GM04504 (cell line): ENCODE measurements at regions not wholly inside any gene's neighbourhood (a gene's known extent, or its start where the extent isn't known, plus 50 kb on each side); places are given as distances from the start of the nearest gene placed in this dataset.
"Not testable (repeated sequence)": the region's sequence is repeated elsewhere in the genome, so short reads cannot be mapped to it uniquely, and the experiment has no call there.

Experiments
- DNase-seq: peaks from one replicate; pipeline ENCODE4 v3.0.0-alpha.2; 2012; ENCODE audit warnings: low read depth

DNA sequence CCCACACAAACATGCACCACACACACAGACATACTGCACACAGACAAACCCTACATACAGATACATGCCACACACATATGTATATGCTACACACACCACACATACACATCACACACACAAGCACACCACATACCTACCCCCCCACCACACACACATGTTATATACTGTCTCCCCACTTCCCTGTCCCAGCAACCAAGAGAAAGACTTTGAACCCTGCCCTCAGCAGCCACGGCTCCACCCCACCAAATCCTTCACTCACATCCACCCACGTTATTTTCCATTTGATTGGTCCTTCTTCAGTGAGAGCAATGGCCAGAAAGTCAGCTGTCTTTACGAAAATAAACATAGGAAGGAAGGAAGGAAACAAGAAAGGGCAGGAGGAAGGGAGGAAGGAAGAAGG, 479.8 kb downstream of the DIRAS2 start:
- DNase-seq = no peak

GRCh38 chr9:90165281-90165680, 477.3 kb downstream of the DIRAS2 start:
- DNase-seq = no peak

DNA sequence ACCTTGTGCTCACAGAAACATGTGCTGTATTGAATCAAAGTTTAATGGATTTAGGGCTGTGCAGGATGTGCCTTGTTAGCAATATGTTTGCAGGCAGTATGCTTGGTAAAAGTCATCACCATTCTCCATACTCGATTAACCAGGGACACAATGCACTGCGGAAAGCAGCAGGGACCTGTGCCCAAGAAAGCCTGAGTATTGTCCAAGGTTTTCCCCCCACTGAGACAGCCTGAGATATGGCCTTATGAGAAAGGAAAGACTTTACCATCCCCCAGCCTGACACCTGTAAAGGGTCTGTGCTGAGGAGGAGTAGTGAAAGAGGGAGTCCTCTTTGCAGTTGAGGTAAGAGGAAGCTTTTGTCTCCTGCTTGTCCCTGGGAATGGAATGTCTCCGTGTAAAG, 476.2 kb downstream of the DIRAS2 start:
- DNase-seq = not testable (repeated sequence)

- no peak for DNase-seq
Measured at GRCh38 chr9:90167914-90168313, 474.7 kb downstream of the DIRAS2 start.

DNA sequence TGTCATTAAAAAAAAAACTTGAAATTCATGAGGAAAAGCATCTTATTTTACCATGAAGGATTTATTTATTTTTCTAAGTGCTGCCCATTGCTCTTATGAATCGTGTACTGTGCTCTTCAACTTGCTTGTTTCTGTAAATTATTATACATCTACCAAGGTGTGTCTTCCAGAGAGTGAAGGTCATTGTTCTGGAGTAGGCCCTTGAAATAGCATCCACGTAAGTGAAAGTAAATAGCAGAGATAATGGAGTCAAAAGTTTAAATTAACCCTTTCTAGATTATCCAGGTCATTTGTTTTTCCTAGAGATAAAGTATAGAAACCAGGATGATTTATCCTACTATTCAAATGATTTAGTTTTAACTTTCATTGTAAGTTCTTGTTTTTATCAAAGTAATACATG, 473.1 kb downstream of the DIRAS2 start:
- DNase-seq = no peak

- not testable (repeated sequence) for DNase-seq
Measured at GRCh38 chr9:90173935-90174334, 468.7 kb downstream of the DIRAS2 start.

GRCh38 chr9:90174346-90174745, 468.3 kb downstream of the DIRAS2 start:
- DNase-seq = not testable (repeated sequence)

GRCh38 chr9:90175257-90175656, 467.4 kb downstream of the DIRAS2 start:
- DNase-seq = no peak

DNA sequence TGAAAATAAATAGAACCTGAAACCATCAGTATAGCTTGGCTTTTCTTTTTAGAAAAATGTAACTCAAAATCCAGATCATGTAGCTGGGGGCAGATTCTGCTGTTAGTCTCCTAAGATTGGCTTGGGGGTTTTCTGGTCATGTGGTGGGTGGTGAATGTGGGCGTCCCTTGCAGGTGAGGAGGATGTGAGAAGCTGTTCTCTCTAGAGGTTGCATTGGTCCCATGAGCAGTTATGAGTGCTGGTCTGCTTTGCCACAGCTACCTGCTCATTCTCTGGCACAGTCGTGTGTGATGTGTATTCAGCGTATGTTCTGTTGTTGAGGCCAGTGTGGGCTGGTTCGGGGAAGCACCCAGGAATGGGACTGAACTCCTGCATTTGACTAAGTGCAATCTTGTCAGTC, 466.8 kb downstream of the DIRAS2 start:
- no peak for DNase-seq

GRCh38 chr9:90176901-90177300, 465.7 kb downstream of the DIRAS2 start:
- DNase-seq = no peak

GRCh38 chr9:90180381-90180780, 462.2 kb downstream of the DIRAS2 start:
- DNase-seq = no peak

DNA sequence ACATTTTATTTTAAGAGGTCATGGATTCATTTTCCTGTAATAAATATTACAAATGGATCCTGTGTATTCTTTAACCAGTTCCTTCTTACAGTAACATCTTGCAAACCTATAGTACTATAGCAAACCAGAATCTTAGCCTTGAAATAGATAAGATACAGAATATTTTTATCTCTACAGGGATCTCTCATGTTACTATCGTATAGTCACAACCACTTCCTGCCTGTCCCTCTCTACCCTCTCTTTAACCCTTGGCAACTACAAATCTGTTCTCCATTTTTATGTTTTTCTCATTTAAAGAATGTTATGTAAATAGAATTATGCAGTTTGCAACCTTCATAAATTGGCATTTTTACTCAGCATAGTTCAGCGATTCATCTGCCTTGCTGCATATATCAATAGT, 454.0 kb downstream of the DIRAS2 start:
- DNase-seq = no peak

GRCh38 chr9:90189306-90189705, 453.3 kb downstream of the DIRAS2 start:
- no peak for DNase-seq

GRCh38 chr9:90192465-90192864, 450.2 kb downstream of the DIRAS2 start:
- DNase-seq = not testable (repeated sequence)

DNA sequence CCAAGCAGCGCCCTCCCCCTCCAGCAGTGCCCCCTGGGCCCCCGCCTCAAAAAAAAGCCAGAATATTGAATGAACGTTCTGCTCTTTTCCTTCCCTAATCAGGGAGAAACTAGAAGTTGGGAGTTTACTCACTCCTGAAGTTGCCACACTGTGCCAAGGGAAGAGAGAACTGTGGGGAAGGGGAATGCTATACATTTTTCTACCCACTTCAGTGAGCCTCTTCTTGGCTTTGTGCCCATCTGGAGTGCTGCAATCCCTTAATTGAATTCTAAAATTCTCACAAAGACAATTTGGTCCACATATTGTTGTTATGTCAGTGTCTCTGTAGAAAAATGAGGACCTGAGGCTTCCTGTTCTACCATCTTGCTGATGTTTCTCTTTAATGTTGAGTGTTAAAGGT, 443.7 kb downstream of the DIRAS2 start:
- no peak for DNase-seq

- DNase-seq = no peak
Measured at GRCh38 chr9:90201766-90202165, 440.9 kb downstream of the DIRAS2 start.

- DNase-seq = no peak
Measured at GRCh38 chr9:90204128-90204831, 438.3 kb downstream of the DIRAS2 start.

DNA sequence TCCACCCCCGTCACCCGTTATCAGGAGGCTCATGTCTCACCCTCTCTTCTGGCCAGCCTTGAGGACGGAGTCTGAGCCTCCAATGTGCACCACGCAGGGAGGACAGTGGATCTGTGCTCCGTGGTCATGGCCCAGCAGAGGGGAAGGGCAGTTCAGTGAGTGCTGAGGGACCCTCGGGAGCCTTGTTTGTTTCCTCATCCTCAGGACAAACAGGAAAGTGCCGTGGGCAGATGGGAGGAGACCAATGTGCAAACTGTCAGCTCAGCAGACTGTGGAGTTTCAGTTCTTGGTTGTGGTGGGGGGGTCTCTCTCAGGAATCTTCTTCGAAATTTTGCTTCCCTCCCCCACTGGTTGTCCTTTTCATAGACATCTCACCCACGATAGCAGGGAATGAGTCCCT, 429.6 kb downstream of the DIRAS2 start:
- not testable (repeated sequence) for DNase-seq

DNA sequence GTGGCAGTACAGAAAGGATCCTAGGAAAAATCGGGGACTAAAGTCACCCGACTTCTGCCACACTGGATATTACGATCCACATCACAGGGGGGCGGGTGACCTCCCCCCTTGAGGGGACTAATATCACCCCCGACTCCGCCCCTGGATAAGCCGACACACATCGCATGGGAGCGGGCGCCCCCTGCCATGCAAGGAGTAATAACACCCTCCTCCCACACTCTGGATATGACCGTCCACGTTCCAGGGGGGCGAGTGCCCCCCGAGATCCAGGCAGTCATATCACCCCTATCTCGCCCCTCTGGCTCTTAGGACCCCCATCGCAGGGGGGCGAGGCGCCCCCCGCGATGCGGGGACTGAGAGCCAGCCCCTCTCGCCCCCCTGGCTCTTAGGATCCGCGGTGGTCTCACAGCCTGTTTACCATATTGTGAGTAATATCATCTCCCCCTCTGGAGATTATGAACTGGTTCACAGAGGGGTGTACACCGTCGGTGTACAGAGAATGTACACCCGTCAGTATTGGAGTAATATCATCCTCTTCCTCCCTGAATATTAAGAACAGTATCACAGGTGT, 423.0 kb downstream of the DIRAS2 start:
- no peak for DNase-seq

- DNase-seq = not testable (repeated sequence)
Measured at GRCh38 chr9:90221899-90222298, 420.7 kb downstream of the DIRAS2 start.

GRCh38 chr9:90226839-90227338, 415.7 kb downstream of the DIRAS2 start:
- peak; percentile 0 for DNase-seq

GRCh38 chr9:90233081-90233480, 409.5 kb downstream of the DIRAS2 start:
- not testable (repeated sequence) for DNase-seq

DNA sequence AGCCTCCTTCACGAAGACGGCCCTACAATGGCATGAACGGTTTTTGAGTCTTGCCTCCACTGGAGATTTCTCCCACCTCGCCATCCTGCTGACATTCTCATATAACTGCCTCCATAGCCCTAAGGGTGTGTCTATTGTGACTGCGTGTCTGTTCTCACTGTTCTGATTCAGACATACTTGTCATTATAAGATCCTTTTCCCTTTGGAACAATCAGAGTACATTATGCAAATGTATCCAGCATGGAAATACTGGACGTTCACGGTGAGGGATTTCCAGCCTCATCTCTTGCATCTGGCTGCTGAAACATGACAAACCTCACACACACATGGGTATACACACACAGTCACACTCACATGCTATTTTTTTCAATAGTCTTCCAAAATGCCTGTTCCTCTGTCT, 402.1 kb downstream of the DIRAS2 start:
- DNase-seq = no peak

GRCh38 chr9:90245661-90246060, 397.0 kb downstream of the DIRAS2 start:
- DNase-seq = no peak
